RPMI8226 (cell line): ENCODE measurements at regions not wholly inside any gene's neighbourhood (a gene's known extent, or its start where the extent isn't known, plus 50 kb on each side); places are given as distances from the start of the nearest gene placed in this dataset.
"Not testable (repeated sequence)": the region's sequence is repeated elsewhere in the genome, so short reads cannot be mapped to it uniquely, and the experiment has no call there.

ENCODE experiments used
- DNase-seq: peaks from one replicate; pipeline ENCODE4 v3.0.0-alpha.2; 2015

GRCh38 chr11:100584201-100584985 lies 102.7 kb upstream of the ARHGAP42 start:
- no peak for DNase-seq

DNA sequence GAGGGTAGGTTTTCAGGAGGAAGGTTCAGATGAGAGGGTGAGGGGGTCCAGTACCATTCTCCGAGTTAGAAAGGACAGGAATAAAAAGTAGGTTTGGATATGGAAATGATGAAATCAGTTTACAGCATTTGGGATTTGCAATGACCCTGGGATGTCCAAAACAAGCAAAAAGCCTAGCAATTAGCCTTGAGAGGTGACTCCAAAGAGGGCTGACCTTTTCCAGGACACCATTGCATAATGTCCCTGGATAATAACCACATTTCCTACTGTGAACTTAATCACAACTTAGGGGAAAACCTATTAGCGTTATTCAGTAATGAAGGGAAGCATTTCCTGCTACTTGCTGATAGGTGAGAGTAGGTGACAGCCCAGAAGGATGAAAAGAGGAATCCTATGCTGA lies 101.4 kb upstream of the ARHGAP42 start:
- DNase-seq: no peak

GRCh38 chr11:100586361-100587101 lies 100.6 kb upstream of the ARHGAP42 start:
- DNase-seq: no peak

DNA sequence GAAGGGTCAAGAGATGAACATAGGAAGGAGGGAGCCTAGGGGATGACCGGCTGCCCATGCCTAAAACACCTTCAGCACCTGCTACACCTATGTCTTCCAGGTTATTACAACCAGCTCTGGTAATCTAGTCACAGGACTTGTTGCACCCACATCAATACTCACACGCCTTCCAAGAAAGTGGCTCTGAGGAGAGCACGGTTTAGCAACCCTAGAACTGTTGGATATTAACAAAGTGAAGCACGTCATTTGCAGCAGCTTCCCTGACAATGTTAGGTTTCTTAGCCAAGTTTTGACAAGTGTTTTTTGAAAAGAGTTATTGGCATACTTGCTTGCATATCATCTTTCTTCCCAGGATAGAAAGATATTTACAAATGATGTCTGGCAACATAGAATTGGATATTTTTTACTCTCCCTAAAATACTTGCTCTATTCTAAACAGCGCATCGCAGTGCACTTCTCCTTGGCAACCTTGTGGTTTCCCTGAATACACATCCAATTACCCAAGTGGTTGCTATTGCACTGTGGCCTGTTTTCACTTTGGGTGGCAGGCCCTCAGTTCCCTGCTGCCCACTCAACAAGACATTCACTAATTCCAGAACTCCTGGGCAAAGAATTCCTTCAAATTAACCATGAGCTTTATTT lies 94.3 kb upstream of the ARHGAP42 start:
- no peak for DNase-seq

DNA sequence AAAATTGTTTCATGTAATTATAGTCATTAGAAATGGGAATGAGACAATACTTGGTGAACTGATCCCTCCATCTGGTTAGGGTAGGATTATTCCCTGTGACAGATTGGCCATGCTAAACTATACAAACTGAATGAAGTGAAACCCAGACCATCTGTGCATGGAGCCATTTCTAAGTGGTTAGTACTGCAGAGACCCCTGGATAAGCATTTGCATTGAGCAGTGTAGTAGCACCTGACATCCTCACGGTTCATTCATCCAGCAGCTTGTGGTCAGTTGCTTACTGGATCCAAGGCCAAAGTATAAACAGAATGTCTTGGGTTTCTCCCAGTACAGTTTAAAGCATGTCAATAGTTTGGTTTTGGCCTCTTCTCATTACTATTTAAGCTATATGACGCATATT lies 93.8 kb upstream of the ARHGAP42 start:
- DNase-seq: no peak

- no peak for DNase-seq
Observed at GRCh38 chr11:100594320-100594719, 92.8 kb upstream of the ARHGAP42 start.

DNA sequence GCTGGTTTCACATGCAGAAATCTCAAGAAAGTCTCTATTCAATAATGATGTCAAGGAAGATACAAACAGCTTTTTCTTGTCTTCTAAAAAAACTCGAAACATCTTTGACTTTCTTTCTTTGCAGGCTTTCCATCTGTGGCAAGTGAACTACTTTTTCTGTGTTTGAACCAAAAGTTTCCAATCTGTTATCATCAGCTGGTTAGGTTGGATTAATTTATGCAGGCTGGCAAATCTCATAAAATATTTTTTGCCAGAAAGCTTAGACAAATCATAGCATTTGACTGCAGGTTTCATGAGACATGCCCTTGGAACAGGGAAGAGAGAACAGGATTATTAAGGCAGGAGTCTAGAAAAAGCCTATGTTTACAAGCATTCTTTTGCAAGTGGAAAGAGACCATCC lies 86.1 kb upstream of the ARHGAP42 start:
- no peak for DNase-seq

GRCh38 chr11:100602716-100603115 lies 84.4 kb upstream of the ARHGAP42 start:
- DNase-seq: no peak

GRCh38 chr11:100607761-100608160 lies 79.3 kb upstream of the ARHGAP42 start:
- DNase-seq: not testable (repeated sequence)

DNA sequence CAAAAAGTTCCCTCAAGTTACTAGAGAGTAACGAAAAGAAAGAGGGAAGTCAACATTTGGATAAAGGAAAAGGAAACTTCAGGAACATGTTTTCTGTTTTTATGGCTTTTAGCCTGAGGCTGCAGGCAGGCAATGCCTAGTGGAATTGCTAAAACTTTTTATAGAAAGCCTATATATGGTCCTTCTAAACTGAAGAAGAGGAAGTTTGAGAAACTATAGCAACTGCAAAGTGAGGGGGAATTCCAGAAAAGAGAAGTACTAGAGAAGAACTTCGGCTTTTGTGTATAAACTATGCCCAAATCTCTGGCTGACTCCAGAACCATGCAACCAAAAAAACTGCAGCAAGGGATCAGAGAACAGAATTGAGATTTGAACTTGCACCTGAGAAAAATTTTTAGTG lies 74.3 kb upstream of the ARHGAP42 start:
- DNase-seq: peak; percentile 21

DNA sequence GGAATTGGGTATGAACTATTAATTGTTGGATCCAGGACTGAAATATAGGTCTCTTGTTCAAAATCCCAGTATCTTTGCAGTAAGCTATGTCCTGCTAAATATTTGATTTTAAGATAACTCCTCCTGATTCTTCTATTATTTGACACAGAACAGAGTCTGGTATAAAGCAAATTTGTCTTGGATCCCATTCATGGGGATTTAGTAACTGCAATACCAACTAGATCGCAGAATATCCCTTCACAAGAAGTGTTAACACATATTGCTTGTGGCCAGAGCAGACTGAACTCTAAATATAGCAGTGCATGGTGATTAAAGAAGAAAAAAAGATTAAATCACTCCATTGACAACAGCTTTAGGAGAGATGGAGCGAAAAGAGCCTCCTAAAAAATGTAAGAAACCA lies 68.2 kb upstream of the ARHGAP42 start:
- DNase-seq: no peak

DNA sequence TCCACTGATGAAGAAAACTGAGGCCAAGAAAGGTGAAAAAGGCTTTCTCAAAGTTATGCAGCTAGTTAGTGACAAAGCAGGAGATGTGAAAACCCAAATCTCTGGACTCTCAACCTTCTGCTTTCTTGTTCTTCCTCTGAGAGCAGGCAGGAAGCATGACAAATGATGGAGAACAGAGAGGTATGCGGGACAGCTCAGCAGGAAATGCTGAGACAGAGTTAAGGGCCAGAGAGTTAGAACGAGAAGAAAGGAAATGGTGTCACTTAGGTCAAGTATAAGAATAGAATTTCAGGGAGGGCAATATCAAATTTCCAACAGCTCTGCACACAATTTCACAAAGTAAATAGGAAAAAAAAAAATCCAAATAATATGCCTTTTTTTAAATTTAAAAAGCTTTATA lies 67.6 kb upstream of the ARHGAP42 start:
- no peak for DNase-seq

DNA sequence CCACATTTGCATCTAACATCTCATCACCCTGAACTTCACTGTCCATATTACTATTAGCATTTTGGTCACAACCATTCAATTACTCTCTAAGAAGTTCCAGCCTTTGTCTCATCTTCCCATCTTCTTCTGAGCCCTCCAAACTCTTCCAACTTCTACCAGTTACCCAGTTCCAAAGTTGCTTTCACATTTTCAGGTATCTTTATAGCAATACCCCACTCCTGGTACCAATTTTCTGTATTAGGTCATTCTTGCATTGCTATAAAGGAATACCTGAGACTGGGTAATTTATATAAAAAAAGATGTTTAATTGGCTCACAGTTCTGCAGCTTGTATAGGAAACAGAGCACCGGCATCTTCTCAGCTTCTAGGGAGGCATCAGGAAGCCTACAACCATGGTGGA lies 64.7 kb upstream of the ARHGAP42 start:
- no peak for DNase-seq

GRCh38 chr11:100624346-100624745 lies 62.7 kb upstream of the ARHGAP42 start:
- no peak for DNase-seq

GRCh38 chr11:100625041-100625440 lies 62.0 kb upstream of the ARHGAP42 start:
- DNase-seq: no peak

- no peak for DNase-seq
Observed at GRCh38 chr11:100629671-100630070, 57.4 kb upstream of the ARHGAP42 start.

DNA sequence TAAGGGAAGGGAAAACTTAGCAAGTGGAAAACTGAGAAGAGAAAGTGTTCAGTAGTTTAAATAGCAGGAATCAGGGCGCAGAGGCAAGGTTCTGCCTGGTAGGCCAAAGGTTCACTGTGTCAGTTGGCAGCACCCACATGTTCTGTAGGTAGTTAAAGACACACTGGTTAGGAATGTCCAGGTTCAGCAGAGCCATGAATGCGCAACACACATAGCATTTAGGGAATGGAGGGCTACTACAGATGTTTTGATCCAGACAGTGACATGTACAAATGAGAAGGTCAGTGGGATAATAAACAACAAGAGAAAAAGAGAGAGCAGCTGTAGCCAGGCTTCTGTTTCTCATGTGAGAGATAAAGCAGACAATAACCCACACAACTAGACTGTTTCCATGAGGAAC lies 56.2 kb upstream of the ARHGAP42 start:
- no peak for DNase-seq

DNA sequence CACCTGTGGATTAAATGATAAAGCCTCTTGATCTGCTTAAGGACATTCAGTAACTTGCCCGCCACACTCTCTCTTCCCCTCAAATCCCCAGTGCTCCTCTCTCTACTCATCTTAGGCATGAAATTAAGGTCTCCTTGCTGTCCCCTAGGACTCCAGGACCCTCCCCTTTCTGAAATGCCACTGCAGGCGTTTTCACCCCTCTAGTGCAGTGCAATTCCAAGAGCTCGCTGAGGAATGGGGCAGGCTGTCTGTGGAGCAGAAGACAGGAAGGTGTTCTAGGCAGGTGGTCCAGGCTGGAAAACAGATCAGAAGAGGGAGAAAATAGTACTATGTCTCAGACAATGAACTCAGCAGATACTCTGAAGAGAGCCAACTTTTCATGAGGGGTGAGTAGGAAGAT lies 55.8 kb upstream of the ARHGAP42 start:
- DNase-seq: no peak

DNA sequence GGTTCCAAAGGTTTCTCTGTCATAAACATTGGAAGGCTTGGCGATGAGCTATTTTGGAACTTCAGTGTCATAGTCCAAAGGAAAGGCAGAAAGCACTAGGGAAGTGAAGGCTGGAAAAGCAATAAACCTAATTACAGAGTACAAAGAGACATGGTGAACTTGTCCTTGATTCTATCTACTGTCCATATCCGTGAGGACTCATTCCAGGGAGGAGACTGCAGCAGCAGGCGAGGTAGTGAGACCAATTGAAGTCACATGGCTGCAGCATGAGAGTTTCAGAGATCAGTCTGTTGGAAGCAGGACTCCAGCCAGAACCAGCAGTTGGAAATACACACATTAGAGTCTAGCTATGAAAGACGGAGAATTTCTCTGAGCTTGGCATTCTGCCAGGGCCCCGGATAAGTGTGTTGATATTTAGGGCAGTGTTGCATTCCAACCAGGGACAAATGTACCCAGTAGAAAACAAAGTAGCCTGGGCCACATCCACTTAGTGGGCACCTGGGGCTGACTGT lies 54.1 kb upstream of the ARHGAP42 start:
- peak; percentile 49 for DNase-seq

DNA sequence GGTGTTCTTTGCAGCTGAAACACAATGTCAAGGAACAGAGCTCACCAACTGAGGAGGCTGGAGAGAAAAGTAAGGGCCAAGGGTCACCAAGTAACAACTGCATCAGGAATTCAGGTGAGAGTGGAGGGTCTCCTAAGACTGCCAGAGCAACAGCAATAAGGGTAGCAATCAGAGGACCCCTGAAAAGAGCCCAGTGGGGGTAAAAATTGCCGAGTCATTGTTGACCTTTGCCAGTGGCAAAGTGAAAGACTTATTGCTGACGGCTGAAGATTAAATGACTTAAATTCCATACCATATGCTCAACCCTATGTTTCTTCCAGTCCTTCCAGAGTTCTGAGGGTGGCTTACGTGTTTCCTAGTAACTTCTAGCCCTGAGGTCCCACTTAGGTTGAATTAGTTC lies 51.9 kb upstream of the ARHGAP42 start:
- no peak for DNase-seq

- DNase-seq: no peak
Observed at GRCh38 chr11:100636536-100636935, 50.6 kb upstream of the ARHGAP42 start.
